ENCODE measurements at regions not wholly inside any gene's neighbourhood (a gene's known extent, or its start where the extent isn't known, plus 50 kb on each side); places are given as distances from the start of the nearest gene placed in this dataset.

DNA sequence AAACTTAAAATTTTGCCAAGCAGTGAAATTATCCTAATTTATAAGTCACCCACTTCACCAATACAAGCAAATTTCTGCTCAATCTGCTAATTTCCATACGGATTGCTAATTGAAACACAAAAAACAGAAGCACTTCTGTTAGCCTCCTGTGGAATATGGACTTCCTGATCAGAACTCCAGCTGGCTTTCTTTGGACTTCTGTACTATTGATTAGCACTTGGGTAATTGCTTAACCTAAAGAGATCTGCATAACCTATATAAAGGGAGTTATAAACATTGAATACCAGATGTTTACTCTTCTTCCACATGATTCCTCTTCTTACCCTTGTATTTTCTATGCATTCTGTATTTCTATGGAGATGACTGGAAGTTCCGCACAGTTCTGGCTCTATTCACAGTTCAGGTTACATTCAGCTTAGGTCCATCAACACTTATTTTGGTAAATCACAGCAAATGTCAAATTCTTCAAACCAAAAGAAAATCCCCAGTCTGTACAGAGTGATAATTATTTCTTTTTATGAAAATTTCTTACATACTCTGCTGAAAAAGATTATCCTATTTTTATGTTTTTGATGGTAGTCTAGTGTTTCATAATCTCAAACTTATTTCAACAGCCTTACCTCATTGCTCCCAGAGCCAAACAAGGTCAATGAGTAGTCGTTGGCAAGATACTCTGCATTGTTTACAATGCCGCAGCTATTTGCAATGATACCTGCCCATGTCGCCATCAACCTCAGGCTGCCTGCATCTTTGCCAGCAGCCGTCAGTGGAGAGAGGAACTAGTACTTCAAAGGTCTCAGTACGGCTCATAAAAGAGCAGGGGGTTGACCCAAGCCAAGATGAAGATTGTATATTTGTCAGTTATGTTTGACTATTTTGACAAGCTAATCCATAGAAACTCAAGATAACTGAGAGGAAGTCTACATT lies 225.6 kb downstream of the AHR start:
- no peak for DNase-seq

DNA sequence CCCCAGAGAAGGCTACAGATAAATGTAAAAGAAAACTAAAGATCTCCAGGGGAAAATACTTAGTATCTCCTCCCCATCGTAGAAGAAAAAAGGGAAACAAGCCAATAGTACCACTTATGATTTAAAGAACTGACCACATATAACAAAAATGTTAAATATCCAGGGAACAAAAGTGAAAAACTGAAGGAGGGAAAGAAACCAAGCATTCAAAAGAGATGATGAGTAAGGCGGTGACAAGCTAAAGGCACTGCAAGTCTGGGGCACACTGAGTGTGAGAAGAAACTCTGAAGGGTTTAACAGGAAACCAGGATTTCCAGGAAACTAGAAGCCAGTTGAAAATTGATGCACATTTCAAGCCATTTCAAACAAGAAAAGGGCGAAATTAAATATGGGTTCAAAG lies 226.3 kb downstream of the AHR start:
- no peak for DNase-seq

GRCh38 chr7:17526621-17527020 lies 228.2 kb downstream of the AHR start:
- DNase-seq: no peak

GRCh38 chr7:17528636-17529035 lies 230.2 kb downstream of the AHR start:
- no peak for DNase-seq

GRCh38 chr7:17530244-17530643 lies 231.8 kb downstream of the AHR start:
- DNase-seq: no peak

- DNase-seq: no peak
Measured at GRCh38 chr7:17530741-17531421, 232.4 kb downstream of the AHR start.

- DNase-seq: no peak
Measured at GRCh38 chr7:17532861-17533404, 234.5 kb downstream of the AHR start.

GRCh38 chr7:17534348-17534747 lies 235.9 kb downstream of the AHR start:
- DNase-seq: no peak

DNA sequence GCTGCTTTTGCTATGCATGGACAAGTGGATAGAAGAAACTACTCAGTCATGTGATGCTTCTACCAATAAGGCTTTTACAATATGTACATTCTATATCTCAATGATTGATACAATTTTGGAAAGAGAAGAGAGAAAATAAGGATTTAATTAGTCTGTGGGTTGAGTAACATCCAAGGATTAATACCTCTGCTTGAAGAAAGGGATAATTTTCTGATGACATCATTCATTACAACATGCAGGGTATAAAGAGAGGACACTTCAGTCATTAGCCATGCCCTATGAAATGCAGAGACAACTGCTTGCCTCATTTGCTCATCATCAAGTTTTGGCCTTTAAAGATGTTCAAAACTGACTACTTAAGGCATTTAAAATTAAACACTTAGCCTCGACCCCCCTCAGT lies 237.3 kb downstream of the AHR start:
- DNase-seq: no peak

- DNase-seq: no peak
Measured at GRCh38 chr7:17544401-17544800, 245.9 kb downstream of the AHR start.

DNA sequence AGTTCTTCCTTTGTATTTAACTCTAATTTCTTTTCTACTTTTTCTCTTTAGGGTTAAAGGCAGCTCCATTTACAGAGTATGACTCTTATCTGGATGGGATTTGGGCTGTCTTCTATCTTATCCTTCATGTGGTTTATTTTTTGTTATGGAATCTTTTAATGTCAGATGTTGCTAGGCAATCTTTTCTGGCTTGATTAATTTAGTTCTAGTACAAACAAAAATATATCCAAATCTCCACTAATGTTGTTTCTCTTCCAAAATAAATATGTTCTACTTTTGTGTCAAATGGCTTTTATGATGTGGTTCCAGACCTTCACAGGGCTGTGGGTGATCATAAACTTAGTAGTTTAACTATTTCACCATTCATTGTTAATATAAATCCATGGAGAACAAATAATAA lies 246.9 kb downstream of the AHR start:
- DNase-seq: no peak

DNA sequence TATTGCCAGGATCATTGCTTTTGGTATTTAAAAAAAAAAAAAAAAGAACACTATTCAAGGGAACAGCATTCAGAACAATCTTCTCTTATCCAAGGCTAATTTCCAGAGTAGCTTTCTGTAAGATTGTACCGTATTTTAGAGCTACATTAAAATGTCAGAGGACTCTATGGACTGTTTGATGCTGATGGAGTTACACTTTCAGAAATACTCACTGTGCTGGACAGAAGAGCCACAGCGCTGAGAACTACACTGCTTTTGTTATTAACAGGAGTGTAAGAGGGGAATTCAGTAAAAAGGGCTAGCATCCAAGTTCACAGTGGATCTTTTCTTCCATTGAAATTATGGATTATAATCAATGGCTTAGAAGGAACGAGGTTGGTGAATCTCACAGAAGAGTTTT lies 247.7 kb downstream of the AHR start:
- DNase-seq: no peak

DNA sequence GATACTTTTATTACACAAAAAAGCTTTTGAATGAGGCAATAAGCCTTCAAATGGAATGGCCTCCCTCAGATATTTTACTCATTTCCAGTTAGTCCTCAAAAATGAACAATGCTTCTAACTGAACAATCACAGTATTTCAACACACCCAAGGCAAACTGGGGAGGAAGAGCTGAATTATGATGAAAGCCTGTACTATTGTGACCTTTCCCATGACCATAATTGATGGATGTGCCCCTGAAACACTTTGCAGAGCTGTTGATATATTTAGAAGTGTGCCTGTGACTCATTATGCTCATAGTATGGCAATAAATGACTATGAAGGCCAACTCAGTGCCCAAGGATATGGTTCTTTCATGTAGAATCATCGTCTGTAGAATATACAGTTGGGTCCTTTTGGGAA lies 248.1 kb downstream of the AHR start:
- no peak for DNase-seq

GRCh38 chr7:17548014-17548653 lies 249.7 kb downstream of the AHR start:
- no peak for DNase-seq

DNA sequence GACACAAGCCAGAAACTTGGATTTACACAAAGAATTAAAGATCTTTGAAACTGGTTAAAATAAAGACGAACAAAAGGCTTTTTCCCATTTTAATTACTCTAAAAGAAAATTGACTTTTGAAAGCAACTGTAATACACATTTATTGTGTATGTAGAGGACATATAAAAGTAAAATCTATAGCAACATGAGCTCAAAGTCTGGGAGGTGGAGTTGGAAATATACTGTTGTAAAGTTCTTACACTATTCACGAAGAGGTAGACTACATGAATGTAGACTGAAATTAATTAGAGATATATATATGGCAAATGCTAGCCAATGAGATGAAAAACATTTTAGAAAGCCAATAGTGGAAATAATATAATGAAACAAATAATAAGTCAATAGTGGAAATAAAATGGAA lies 251.0 kb downstream of the AHR start:
- no peak for DNase-seq

GRCh38 chr7:17552373-17552772 lies 253.9 kb downstream of the AHR start:
- DNase-seq: no peak

DNA sequence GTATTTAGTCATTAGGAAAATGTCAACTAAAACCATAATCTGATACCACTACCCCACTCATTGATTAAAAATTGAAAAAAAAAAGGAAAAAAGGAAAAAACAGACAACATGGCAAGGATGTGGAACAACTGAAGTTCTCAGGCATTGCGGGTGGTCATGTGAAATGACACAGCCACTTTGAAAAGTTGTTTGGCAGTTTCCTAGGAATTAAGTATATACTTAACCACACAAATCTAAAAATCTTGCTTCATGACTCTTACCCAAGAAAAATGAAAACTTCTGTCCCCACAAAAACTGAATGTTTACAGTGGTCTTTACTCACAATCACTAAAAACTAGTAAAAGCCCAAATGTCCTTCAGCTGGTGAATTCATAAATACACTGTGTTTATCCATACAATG lies 254.5 kb downstream of the AHR start:
- DNase-seq: no peak

DNA sequence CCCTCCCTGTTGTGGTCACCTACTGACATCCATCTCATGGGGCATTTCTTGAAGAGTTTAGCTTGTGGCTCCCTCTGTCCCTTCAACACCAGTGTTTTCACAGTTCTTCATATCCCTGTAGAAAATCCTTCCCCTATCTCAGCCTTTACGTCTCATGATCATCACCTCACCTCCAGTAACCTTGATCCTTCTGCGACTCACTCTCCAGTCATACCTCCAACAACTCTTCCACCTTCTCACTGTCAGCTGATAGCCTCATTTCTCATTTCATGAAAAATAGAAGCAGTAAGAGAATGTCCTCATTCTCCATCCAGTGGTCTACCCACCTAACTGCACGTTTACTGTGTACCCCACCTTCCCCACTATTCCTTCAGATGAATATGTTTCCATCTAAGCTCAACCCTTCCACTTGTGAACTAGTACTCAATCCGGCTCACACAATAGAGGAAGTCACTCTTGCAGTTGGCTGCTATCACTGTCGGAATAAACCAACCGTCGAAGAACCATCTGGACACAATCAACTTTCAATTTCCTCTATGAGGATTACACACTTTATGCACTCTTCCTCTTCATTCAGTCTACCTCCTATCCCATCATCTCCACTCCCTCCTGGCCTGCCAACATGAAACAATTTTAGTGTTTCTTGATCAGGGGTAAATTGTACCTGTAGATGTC lies 256.0 kb downstream of the AHR start:
- no peak for DNase-seq

- DNase-seq: no peak
Measured at GRCh38 chr7:17556247-17556956, 257.9 kb downstream of the AHR start.

- no peak for DNase-seq
Measured at GRCh38 chr7:17557251-17557671, 258.8 kb downstream of the AHR start.

DNA sequence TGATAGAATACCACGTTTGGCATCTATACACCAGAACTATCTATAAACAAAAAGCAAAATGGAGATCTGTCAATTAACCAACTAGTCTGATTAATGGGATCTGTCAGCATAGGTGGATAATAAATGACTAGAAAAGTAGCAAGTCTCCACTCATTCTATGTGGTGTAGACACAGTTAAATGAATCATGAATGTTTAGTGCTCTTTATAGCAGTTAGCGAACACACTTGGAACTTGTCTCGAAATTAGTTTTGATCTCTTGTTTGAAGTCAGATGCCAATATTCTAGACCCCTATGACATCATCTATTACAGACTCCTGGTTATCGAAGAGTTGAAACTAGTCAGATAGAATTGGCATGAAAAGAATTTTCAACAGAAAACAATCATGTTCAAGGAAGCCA lies 259.7 kb downstream of the AHR start:
- DNase-seq: no peak

Measured in CD4-positive, alpha-beta T cell treated with Interleukin-15 for 1 hour (primary cell).